ENCODE measurements at regions not wholly inside any gene's neighbourhood (a gene's known extent, or its start where the extent isn't known, plus 50 kb on each side); places are given as distances from the start of the nearest gene placed in this dataset.

DNA sequence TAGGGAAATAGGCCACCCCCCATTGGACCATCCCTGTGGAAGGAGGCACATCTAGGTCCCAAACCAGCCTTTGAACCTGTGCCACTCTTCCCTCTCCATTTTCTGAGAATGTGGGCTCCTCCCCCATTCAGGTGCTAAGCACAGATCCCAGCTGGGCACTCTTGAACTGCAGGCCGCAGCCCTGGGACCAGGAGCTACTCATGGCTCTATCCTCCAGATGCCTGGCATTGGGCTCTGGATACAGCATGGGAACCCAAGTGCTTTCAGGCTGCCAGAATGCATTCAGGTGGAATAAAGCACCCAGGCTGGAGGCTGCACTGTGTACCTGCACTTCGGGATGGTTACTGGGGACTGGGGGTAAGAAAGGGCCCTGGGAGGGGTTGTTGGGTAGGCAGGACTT lies 1372.3 kb upstream of the SPRY2 start:
- Histone ChIP-seq H3K36me3 (ENCODE audit: control insufficient read depth in 2 of 2, extremely low read depth in 1 of 2, insufficient read depth in 2 of 2, low read length in 2 of 2) (no peaks in the 10 kb centered on the region), H3K9me3 (replicated peaks; ENCODE audit: control insufficient read depth, insufficient read depth, low read length) (peaks cover 2% of the 10 kb centered on the region), H3K4me2 (ENCODE audit: insufficient read depth, low read length) (no peak overlapping the region), H3K4me3 (replicated peaks in 1 of 3; ENCODE audit: insufficient read depth in 1 of 3, low read depth in 1 of 3, low read length in 3 of 3) (no peak overlapping the region), H3K9me1 (replicated peaks; ENCODE audit: control insufficient read depth, extremely low read depth, insufficient read depth, low read length) (no peaks in the 10 kb centered on the region), H4K20me1 (replicated peaks; ENCODE audit: control insufficient read depth, extremely low read depth, insufficient read depth, low read length) (no peaks in the 10 kb centered on the region), H2AFZ (ENCODE audit: low read depth, low read length) (no peak overlapping the region), H3K79me2 (ENCODE audit: control insufficient read depth, insufficient read depth, low read length) (no peaks in the 10 kb centered on the region), H3K9ac (replicated peaks; ENCODE audit: extremely low read depth, insufficient read depth, low read length) (no peak overlapping the region), H3K4me1 (ENCODE audit: control insufficient read depth, extremely low read depth, insufficient read depth, low read length) (no peaks in the 10 kb centered on the region), H3K27me3 (ENCODE audit: control insufficient read depth in 2 of 2, insufficient read depth in 2 of 2, low read length in 2 of 2) (no peaks in the 10 kb centered on the region), H3K27ac (ENCODE audit: insufficient read depth, low read depth, low read length) (no peak overlapping the region)
- FAIRE-seq (no peak), DNase-seq (ENCODE audit: low read depth, low spot score) (no peak)
- ChIA-PET CTCF (no interaction called here), POLR2A (no interaction called here)
- intact Hi-C loops (cut with micrococcal nuclease) = no loop called here
- TF ChIP-seq, protein P1, sequence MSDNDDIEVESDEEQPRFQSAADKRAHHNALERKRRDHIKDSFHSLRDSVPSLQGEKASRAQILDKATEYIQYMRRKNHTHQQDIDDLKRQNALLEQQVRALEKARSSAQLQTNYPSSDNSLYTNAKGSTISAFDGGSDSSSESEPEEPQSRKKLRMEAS (IDR thresholded peaks at IDR 0.05; ENCODE audit: insufficient read depth, insufficient read length) = no peak
- BruUV-seq (replicated peaks) = no TSS peak
- dilution Hi-C loops (cut with MboI; ENCODE audit: extremely low pct_ligation_motif_present, low sequenced_read_pairs) = no loop called here

DNA sequence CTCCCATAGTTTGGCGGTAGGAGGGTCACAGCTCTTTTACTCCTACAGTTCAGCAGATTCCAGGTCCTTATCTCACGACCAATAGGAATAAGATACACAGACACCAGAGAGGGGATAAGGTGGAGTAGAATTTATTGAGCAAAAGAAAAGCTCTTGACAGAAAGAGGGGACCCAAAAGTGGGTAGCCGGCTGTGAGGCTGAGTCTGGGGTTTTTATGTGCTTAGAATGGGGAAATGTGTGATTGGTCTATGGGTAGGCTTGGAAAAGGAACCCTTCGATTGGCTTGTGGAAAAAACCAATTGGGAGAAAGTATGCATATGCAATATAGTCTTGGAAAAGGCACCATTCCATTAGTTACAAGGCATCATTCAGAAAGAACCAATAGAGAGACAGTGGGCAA lies 1356.9 kb upstream of the SPRY2 start:
- FAIRE-seq (no peak), DNase-seq (ENCODE audit: low read depth, low spot score) (no peak)
- H3K9me3 ChIP-seq (replicated peaks; ENCODE audit: control insufficient read depth, insufficient read depth, low read length) = peaks cover 2% of the 10 kb centered on the region
- intact Hi-C loops (cut with micrococcal nuclease) = no loop called here
- no peak overlapping the region for H3K4me3 ChIP-seq (replicated peaks in 1 of 3; ENCODE audit: insufficient read depth in 1 of 3, low read depth in 1 of 3, low read length in 3 of 3)
- H3K9ac ChIP-seq (replicated peaks; ENCODE audit: extremely low read depth, insufficient read depth, low read length) = no peak overlapping the region
- TF ChIP-seq POLR2AphosphoS5 (IDR thresholded peaks at IDR 0.05; ENCODE audit: insufficient read depth, low read depth, low read length) (no peak), JUN (IDR thresholded peaks at IDR 0.05; ENCODE audit: borderline replicate concordance, insufficient read depth, insufficient read length, low read depth) (no peak), EZH2 (IDR thresholded peaks at IDR 0.05; ENCODE audit: borderline replicate concordance, low read depth, low read length, severe bottlenecking) (no peak), POLR2A (IDR thresholded peaks at IDR 0.05; ENCODE audit: low read depth, low read length) (no peak), FOS (IDR thresholded peaks at IDR 0.05; ENCODE audit: borderline replicate concordance, insufficient read depth, low read length) (no peak), GATA2 (IDR thresholded peaks at IDR 0.05; ENCODE audit: insufficient read depth, insufficient read length, low read depth, low read length) (no peak), MYC (IDR thresholded peaks at IDR 0.05; ENCODE audit: low read depth, low read length) (no peak)
- TF ChIP-seq, protein P1 (IDR thresholded peaks at IDR 0.05; ENCODE audit: insufficient read depth, insufficient read length) = no peak
- TF ChIP-seq, protein P2, sequence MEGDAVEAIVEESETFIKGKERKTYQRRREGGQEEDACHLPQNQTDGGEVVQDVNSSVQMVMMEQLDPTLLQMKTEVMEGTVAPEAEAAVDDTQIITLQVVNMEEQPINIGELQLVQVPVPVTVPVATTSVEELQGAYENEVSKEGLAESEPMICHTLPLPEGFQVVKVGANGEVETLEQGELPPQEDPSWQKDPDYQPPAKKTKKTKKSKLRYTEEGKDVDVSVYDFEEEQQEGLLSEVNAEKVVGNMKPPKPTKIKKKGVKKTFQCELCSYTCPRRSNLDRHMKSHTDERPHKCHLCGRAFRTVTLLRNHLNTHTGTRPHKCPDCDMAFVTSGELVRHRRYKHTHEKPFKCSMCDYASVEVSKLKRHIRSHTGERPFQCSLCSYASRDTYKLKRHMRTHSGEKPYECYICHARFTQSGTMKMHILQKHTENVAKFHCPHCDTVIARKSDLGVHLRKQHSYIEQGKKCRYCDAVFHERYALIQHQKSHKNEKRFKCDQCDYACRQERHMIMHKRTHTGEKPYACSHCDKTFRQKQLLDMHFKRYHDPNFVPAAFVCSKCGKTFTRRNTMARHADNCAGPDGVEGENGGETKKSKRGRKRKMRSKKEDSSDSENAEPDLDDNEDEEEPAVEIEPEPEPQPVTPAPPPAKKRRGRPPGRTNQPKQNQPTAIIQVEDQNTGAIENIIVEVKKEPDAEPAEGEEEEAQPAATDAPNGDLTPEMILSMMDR (IDR thresholded peaks at IDR 0.05; ENCODE audit: extremely low read depth in 1 of 2, insufficient read depth in 1 of 2, low read depth in 1 of 2, low read length in 2 of 2) = no peak
- H2AFZ ChIP-seq (ENCODE audit: low read depth, low read length) = no peak overlapping the region
- H3K4me2 ChIP-seq (ENCODE audit: insufficient read depth, low read length) = no peak overlapping the region
- CTCF ChIA-PET = no interaction called here
- dilution Hi-C loops (cut with MboI; ENCODE audit: extremely low pct_ligation_motif_present, low sequenced_read_pairs) = no loop called here
- no peaks in the 10 kb centered on the region for H3K36me3 ChIP-seq (ENCODE audit: control insufficient read depth in 2 of 2, extremely low read depth in 1 of 2, insufficient read depth in 2 of 2, low read length in 2 of 2)
- no peaks in the 10 kb centered on the region for H3K79me2 ChIP-seq (ENCODE audit: control insufficient read depth, insufficient read depth, low read length)
- H3K27ac ChIP-seq (ENCODE audit: insufficient read depth, low read depth, low read length) = no peak overlapping the region
- H4K20me1 ChIP-seq (replicated peaks; ENCODE audit: control insufficient read depth, extremely low read depth, insufficient read depth, low read length) = no peaks in the 10 kb centered on the region
- no TSS peak for BruUV-seq (replicated peaks)
- POLR2A ChIA-PET = no interaction called here
- H3K4me1 ChIP-seq (ENCODE audit: control insufficient read depth, extremely low read depth, insufficient read depth, low read length) = no peaks in the 10 kb centered on the region
- H3K27me3 ChIP-seq (ENCODE audit: control insufficient read depth in 2 of 2, insufficient read depth in 2 of 2, low read length in 2 of 2) = no peaks in the 10 kb centered on the region
- no peaks in the 10 kb centered on the region for H3K9me1 ChIP-seq (replicated peaks; ENCODE audit: control insufficient read depth, extremely low read depth, insufficient read depth, low read length)

Measured in endothelial cell of umbilical vein (primary cell).